GM21825 (cell line): ENCODE measurements at regions not wholly inside any gene's neighbourhood (a gene's known extent, or its start where the extent isn't known, plus 50 kb on each side); places are given as distances from the start of the nearest gene placed in this dataset.

ENCODE experiments used
- ATAC-seq: cut with Tn5 transposase; IDR thresholded peaks from one replicate; pipeline ENCODE4 v1.9.1; 2021; ENCODE audit warnings: mild to moderate bottlenecking, moderate library complexity; ENCODE audit not compliant: unreplicated experiment

DNA sequence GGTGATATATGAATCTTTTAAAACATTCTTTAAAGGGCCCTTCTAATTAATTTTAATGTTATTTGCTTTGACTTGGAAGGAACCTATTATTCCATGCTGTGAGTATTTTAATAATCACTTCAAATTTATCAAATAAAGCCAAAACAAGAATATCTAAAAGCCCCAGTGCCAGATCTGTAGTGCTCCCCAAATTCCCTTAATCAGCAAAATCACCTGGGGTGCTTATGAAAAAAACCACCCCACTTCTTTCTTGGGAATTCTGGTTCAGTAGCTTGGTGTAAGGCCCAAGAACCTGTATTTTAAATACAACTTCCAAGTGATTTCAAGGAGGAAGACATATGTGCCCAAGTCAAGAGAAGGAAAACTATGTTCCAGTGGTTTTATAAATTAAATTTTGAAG is 202.4 kb upstream of the OSR1 start:
- ATAC-seq, result no peak

DNA sequence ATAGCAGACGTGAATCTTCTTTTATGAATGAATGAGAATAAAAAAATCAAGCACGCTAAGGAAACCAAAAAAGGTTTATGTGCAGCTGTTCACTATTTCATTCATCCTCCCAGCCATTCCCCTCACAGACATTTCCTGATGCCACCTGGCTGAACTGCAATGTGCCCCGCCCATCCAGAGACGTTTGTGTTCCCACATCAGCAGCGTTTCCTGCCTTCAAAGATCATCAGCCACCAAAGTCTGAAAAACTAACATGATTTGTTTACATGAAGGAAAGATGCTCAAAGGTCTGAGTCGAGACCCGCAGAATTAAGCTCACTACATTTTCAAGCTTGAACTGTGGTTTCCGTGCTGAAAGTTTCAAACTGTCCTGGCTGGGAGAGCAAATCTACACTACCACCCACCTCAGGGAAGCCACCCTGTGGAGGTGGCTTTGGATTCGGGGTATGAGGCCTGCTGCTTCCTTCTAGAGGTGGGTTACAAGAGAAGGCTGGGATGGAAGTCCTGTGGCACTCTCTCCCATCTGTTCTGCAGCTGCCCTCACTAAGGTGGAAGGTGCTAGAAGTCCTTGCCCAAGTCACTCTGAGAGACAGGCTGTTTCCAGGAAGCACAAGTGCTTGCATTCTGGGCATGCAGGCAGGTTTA is 201.3 kb upstream of the OSR1 start:
- no peak for ATAC-seq

DNA sequence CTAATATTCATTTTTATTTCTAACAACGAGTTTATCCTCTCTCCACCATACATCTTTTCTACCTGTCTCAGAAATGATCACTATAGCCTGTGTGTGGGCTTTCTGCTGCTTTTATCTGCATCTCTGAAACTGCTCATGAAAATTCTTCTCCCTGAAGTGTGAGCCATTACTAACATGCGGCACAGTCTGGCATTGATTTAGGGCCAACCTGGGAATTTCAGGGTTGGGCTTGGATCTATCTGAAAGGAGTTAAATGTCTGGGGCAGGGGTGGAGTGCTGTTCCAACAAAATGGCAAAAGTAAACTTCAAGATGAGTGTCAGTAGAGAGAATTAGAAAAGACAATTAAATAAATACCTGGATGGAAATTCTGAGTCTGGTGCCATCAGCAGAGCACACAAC is 198.2 kb upstream of the OSR1 start:
- no peak for ATAC-seq

DNA sequence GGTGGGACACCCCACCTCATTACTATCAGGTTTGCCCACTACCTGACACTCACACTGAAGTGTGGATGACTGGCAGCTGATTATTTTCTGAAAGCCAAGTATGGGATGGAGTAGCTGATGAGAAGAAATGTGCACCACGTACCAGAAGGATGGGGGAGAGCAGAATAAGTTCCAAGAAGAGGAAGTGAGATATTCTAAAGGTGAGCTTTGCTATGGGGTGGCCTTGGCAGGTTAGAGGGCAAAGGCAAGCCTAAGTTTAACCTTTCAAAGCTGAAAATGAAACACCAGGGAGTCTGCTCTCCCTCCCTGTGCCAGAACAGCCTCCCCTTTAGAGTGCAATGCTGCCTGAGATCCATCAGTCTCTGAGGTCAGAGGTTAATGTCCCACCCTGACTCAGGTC is 196.1 kb upstream of the OSR1 start:
- no peak for ATAC-seq

DNA sequence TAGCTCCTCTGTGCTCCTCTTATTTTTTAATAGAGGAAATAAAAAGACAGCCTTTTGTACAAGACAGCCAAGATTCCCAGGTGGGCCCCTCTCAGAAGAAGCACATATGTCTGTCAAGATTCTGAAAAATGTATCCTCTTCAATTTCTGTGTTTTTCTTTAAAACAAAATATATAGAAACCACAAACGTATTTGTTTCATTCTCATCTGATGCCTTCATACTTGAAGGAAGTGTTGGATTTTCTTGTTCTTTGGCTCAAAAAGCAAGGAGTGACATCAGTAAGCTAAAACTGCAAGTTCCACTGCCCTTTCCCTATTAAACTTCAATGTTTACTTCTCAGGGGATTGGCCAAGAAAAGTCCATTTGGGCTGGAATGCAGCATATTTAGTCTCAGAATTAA is 193.8 kb upstream of the OSR1 start:
- ATAC-seq, result no peak

DNA sequence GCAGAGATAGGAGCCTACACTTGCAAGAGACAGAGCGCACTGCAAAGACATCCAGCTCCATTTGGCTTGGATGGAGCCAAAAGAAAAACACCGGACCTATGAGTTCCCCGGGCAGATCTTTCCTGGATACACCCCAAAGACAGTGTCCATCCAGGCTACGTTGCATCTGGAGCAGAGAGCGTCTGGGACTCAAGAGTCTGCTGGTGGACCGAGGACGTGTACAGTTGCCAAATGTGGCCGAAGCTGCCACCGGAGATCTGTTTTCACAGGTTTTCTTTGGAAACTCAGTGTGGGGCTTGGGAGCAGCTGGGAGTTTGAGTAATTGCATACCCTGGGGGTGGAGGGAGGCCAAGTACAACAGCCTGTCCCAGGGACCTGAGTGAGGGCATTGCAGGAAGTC is 192.3 kb upstream of the OSR1 start:
- ATAC-seq, result no peak

DNA sequence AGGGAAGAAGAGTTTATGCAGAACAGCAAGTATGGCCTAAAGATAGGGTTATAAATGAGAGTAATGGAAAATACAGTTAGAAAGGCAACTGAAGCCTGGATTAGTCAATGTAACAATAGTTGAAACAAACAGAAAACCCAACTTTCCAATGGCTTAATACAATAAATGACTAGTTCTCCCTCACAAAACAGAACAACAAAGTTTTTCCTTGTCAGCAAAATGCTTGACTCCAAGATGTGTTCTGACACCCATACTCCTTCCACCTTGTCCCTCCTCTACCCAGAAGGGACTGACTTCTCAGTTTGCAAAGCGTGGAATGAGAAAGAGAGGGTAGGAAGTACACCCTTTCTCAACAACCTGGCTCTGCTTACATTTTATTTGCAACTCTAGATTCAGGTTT is 191.4 kb upstream of the OSR1 start:
- ATAC-seq, result no peak

DNA sequence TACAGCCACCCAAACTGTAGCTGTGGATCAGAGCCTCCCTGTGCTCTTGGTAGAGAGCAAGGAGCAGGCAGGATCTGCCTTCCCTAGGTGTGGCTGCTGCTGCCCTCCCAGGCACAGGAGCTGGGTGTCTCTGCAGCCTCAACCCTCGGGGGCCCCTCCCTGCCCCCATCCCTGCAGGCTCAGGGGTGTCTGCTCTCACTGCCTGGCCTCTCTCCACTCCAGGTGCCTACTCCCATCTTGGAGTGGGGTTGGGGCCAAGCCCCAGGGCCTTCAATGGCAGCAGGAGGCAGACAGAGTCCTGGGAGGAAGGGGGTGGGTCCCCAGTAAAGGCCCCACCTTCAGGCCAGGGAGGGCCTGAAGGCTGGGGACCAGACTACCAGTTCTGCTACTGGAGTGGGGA is 189.7 kb upstream of the OSR1 start:
- ATAC-seq, result no peak

DNA sequence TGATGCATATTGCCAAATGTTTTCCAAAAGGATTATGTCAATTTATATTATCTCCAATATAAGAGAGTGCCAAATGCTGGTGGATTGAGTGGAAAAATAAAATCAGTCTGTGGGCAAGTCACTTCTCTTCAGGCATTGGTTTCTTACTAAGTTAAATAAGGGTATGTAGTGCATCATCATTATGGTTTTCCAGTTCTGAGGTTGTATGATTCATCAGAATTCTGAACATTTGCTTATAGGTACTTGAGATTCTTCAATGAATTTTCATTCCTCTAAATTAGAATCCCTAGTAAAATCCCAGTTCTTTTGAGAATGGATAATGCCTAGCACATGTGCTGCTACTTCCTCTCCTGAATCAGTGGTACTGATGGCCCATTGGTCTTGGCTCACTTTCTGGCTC is 188.9 kb upstream of the OSR1 start:
- no peak for ATAC-seq

DNA sequence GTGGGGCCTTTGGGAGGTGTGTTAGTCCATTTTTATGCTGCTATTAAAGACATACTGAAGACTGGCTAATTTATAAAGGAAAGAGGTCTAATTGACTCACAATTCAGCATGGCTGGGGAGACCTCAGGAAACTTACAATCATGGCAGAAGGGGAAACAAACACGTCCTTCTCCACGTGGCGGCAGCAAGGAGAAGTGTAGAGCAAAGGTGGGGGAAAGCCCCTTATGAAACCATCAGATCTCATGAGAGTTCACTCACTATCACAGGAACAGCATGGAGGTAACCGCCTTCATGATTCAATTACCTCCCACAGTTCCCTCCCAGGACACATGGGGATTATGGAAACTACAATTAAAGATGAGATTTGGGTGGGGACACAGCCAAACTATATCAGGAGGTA is 187.1 kb upstream of the OSR1 start:
- ATAC-seq, result no peak

DNA sequence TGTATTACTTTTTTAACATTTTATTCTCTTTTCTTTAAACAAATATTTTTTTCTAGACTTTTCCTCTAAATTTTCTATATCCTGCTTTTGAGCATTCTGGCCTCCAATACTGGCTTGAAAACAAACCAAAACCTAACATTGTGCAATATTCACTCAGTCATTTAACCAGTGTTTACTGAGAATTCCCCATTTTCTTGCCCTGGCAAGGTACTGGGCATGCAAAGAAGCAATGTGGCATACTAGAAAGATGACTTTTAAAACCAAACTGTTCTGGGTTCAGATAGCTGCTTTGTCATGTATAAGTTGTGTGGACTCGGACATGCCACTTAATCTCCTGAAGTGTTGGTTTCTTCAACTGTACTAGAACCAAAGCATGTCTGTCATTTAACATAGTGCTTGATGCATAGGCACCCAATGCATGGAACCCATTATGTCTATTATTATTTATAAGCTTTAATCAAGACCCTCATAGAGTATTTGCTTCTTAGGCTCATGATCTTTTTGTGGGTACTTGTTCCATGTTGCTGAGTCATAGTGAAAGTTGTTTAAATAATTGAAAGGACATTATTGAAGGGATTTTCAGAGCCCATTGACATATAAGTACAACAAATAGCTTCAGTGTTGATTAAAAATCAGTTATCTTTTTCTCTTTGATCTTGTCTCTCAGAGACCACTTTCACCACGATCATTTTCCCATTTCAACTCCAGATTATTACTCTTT is 185.4 kb upstream of the OSR1 start:
- ATAC-seq, result no peak

DNA sequence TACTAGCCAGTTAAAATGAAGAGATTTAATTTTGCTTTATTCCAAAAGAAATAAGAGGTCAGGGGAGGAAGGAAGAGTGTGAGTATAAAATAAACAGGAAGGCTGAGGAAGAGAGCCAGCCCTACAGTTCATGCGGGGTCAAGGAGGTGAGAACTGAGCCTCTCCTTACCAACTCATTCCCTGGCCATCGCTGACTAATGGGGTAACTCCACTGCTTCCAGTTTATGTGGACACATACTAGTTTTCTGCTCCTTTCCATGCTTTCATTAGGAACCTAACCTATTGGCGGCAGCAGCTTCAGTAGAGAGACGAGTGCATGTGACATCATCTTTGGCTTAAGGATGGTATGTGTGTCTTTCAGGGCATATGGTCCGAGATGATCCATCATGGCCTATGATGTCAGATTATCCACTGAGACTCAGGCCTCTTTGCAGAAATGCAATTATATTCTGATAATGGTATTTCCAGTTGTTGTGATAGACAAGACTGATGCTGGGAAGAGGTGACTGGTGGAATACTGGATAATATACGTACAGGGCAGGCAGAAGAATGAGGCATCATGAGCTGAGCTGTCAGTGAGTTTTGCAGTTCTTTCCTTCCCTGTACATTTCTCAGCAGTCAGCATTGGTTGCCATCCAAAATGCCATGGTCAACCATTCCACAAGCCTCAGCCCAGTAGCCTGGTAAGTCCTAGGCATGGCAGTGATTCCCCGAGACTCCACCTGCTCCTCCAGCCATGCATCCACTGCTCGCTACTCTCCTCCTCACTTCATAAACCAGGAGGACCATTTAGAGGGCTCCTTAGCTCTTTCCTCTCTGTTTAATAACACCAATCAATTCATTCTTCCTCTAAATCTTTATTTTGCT is 184.6 kb upstream of the OSR1 start:
- no peak for ATAC-seq

DNA sequence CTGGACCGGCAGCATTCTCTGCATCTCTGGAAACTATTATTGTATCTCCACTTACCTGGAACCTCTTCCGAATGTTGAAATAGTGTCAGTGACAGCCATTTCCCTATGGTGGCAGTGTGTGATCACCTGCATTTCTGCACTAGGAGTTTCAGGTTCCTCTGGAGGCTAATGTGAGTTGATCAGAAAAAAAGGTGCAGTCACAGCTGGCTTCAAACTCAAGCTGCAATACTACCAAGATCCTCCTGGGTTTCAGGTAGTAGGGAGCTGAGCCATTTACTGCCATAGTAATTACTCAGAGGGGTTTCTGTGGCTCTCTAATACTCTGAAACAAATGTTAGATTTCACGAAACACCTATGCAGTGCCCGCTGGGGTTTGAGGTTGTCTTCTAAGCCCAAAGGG is 183.5 kb upstream of the OSR1 start:
- ATAC-seq, result no peak

DNA sequence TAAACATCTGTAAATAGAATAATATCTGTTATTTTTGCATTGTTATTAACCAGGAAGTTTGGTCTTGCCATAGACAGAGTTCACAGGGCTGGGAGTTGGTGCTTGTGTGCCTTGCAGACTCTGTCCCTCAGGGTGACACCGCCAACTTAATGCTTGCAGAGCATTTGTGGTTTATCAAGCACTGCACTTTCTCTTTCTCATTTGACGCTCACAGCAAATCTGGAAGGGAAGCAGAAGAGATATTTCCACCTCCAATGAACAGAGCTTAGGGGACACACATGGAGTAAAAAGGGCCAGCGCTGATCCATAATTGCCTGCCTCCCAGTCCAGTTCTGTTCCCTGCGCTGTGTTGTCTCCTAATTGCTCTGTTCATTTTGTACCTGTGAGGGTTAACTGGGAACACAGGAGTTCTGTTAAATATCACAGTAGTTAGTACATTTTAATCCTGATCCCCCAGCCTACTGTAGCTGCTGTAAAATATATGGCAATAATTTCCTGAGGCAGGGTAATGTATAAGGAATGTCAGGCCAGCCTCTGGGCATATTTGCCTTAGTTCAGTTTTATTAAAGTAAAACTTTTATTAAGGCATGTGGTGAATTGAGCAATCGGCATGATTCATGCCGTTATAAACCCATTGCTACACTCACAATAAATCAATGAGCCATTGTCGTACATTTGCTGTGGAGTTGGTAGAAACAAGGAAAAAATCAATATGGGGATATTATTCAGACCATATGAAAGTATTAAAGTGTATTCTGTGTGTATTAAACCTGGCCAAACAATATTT is 182.5 kb upstream of the OSR1 start:
- no peak for ATAC-seq

DNA sequence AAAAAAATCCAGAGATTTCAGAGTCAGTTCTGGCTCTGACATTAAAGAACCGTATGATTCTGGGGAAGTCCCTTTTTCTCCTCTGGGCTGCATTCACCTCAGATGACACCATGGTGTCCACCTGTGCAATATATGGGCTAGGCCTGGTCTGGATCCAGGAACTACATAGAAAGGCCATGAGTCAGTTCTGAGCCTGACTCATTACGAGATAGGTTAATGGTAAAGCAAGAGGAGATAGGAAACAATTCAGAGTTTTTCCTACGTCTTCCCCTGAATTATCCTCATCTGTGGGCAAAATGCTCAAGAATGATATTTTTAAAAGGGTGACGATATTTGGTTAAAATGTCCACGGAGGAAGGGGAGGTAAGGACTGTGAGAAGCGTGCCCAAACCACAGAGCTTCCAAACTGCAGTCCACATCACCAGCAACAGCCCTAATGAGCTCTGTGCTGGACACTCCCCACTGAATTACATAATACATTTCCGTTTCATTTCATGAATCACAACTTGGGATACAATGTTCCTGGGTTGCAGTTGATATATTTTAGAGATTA is 180.1 kb upstream of the OSR1 start:
- ATAC-seq, result no peak

DNA sequence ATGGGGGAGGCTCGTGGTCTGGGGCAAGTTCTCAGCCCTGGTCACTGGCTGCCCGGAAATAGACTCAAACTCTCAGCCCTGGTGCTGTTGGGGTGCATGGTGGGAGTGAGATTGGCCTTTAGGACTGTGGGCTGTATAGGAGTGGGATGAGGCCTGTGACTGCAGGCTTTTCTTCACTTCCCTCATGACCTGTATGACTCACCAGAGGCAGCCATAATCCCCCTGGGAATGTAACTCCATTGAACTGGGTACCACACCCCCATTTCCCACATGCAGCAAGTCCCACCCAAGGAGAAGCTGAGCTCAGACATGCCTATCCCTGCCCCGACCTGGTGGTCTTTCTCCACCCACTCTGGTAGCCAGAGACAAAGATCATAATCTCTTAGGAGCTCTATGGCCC is 177.7 kb upstream of the OSR1 start:
- no peak for ATAC-seq

DNA sequence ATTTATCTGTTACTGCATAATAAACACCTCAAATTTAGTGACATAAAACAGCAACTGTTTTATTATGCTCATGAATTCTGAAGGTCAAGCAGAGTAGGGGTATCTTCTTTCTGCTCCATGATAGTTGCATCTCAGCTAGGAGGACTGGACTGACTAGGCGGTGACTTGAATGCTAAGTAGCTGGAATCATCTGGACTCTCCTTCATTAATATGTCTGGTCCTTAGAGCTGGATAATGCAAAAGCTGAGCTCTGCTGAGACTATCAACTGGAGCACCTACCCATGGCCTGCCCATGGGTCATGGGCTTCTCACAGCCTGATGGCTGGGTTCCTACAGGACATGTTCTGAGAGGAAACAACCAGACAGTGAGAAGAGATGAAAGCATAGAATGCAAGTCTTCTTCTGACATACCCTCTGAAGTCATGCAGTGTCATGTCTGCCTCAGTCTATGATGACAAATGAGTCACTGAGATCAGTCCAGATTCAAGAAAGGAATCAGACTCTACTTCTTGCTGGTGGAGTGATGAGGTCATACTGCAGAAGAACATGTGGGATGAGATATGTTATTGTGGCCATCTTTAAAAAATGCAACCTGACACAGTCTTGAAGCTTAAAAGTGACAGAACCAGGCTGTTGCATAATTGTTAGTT is 174.2 kb upstream of the OSR1 start:
- ATAC-seq, result no peak

DNA sequence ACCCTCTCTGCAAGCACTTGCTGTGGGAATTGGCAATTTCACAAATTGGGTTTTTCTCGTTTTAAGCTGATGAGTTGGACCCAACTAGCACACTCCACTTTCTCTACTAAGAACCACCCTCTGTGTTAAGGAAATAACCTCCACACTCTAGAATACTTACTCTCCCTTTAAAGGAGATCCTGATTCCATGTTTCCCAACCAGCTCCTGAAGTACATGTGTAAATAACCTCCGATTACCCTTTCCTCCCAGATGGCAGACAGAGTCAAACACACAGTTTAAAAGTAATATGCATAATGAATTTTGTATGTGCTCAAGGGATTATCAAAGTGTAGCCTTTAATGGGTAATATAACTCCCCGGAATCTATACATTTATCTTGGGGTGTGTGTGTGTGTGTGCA is 171.3 kb upstream of the OSR1 start:
- no peak for ATAC-seq

DNA sequence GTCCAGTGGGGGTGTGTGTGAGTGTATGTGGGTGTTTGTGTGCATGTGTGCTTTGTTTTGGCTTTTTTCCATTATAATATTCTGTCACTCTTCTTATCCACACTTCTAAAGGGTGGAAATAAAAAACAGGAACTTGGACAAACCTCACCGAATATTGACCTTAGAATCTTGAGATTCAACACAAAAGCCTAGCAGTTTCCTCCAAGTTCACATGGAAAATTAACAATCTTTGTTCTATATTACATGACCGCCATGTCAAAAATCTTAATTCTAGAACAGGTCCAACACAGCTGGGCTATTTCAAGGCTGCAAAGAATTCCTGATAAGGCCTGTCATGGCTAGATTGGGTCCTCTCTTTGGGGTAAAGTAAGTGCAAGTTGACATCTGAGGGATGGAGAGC is 169.3 kb upstream of the OSR1 start:
- ATAC-seq, result no peak

DNA sequence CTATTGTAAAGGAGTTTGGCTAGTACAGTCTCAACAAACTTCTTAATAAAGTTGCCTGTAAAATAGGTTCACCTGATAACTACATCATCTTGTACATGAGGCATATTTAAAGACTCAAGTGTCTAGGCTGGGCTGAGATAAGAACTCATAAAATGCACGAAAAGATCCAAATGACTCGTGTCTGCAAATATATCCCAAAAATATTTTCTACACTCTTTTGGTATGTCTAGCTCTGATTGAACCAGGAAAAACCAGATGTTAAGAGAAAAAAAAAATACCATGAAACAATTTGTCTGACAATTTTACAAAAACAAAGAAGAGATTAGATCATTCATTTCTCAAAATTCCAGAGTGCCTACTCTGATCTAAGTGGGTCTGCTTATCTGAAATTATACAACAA is 166.9 kb upstream of the OSR1 start:
- ATAC-seq, result no peak
